A673 (cell line): ENCODE measurements at regions not wholly inside any gene's neighbourhood (a gene's known extent, or its start where the extent isn't known, plus 50 kb on each side); places are given as distances from the start of the nearest gene placed in this dataset.

Experiments used
- BruUV-seq: library from RNA; stranded (reverse); fragments of 400-500 nt; replicated peaks from 2 replicates; lab custom pipeline; 2021; lab: Mats Ljungman, UMichigan
- CTCF ChIA-PET: fragments of 300-600 bp; sonication (Branson Sonifier 250); formaldehyde crosslinking; loops from one replicate; lab custom pipeline; 2022; ENCODE audit warnings: antibody characterized with exemption; lab: Charles Lee
- POLR2A ChIA-PET: fragments of 300-600 bp; sonication (Branson Sonifier 250); formaldehyde crosslinking; loops from one replicate; lab custom pipeline; 2022; ENCODE audit warnings: antibody characterized with exemption; ENCODE audit not compliant: low non-redundant PET; lab: Charles Lee
- DNase-seq: peaks from one replicate; pipeline ENCODE4 v3.0.0-alpha.2; 2015; ENCODE audit warnings: low spot score
- H3K27ac ChIP-seq: fragments of 200-600 bp; sonication (generic); 2 replicates; pipeline ENCODE4 v1.5.1; 2016; ENCODE audit warnings: mixed run types, low read depth, mild to moderate bottlenecking, mixed read lengths, antibody characterized with exemption, low read length; ENCODE audit not compliant: poor library complexity, severe bottlenecking
- H3K27me3 ChIP-seq: fragments of 200-600 bp; sonication (generic); replicated peaks from 2 replicates; pipeline ENCODE4 v1.6.1; 2017; ENCODE audit warnings: mixed run types, low read depth, mild to moderate bottlenecking, mixed read lengths, antibody characterized with exemption, low read length; ENCODE audit not compliant: insufficient read depth, poor library complexity
- H3K36me3 ChIP-seq: fragments of 200-600 bp; sonication (generic); 2 replicates; pipeline ENCODE4 v1.6.1; 2016; ENCODE audit warnings: mixed run types, mild to moderate bottlenecking, mixed read lengths, antibody characterized with exemption, low read length; ENCODE audit not compliant: insufficient read depth, poor library complexity, severe bottlenecking
- H3K4me1 ChIP-seq: fragments of 200-600 bp; sonication (generic); 2 replicates; pipeline ENCODE4 v1.6.1; 2017; ENCODE audit warnings: mixed run types, mild to moderate bottlenecking, mixed read lengths, antibody characterized with exemption, low read length; ENCODE audit not compliant: insufficient read depth, poor library complexity, severe bottlenecking
- H3K4me3 ChIP-seq: fragments of 200-600 bp; sonication (generic); 2 replicates; pipeline ENCODE4 v1.5.1; 2016; ENCODE audit warnings: low read depth, mixed run types, mild to moderate bottlenecking, mixed read lengths, low read length; ENCODE audit not compliant: poor library complexity, severe bottlenecking
- H3K9me3 ChIP-seq: fragments of 200-600 bp; sonication (generic); 2 replicates; pipeline ENCODE4 v1.6.1; 2016; ENCODE audit warnings: mixed run types, low read depth, mild to moderate bottlenecking, mixed read lengths, antibody characterized with exemption, low read length; ENCODE audit not compliant: poor library complexity, severe bottlenecking
- CTCF ChIP-seq: fragments of 300-800, 200-600 bp; sonication (generic); conservative IDR thresholded peaks from 2 replicates; pipeline ENCODE4 v1.5.1; 2017; ENCODE audit warnings: low read depth, mild to moderate bottlenecking, antibody characterized with exemption, low read length, moderate library complexity, mixed read lengths
- EZH2 ChIP-seq: fragments of 200-600 bp; sonication (generic); IDR thresholded peaks from 2 replicates; pipeline ENCODE4 v1.6.1; 2017; ENCODE audit warnings: borderline replicate concordance, low read depth, mild to moderate bottlenecking, mixed read lengths, antibody characterized with exemption, low read length; ENCODE audit not compliant: poor library complexity, severe bottlenecking
- intact Hi-C: fragments of 100-400 bp; cut with micrococcal nuclease; formaldehyde crosslinking; loops from one replicate; pipeline ENCODE4 v1.10.0; 2022; ENCODE audit not compliant: unreplicated experiment

GRCh38 chr5:35341189-35341588 is 110.9 kb upstream of the PRLR start:
- DNase-seq: no peak
- Histone ChIP-seq H3K4me3 (no peak overlapping the region), H3K27ac (no peak overlapping the region), H3K9me3 (no peaks in the 10 kb centered on the region), H3K36me3 (no peaks in the 10 kb centered on the region), H3K27me3 (no peaks in the 10 kb centered on the region), H3K4me1 (no peaks in the 10 kb centered on the region)
- POLR2A ChIA-PET: no interaction called here
- no TSS peak for BruUV-seq
- CTCF ChIA-PET: no interaction called here
- TF ChIP-seq CTCF: no peak
- TF ChIP-seq EZH2: no peak
- intact Hi-C loops: loop anchor here (10.0 kb wide), 1 partner anchor 246 kb away; no protein-coding TSS in a partner anchor

- H3K4me3 ChIP-seq: no peak overlapping the region
- ChIA-PET CTCF (no interaction called here), POLR2A (no interaction called here)
- intact Hi-C loops: loop anchor here (10.0 kb wide), 1 partner anchor 245 kb away; no protein-coding TSS in a partner anchor
- no TSS peak for BruUV-seq
- no peaks in the 10 kb centered on the region for H3K9me3 ChIP-seq
- TF ChIP-seq EZH2 (no peak), CTCF (no peak)
- no peak overlapping the region for H3K27ac ChIP-seq
- H3K27me3 ChIP-seq: no peaks in the 10 kb centered on the region
- no peaks in the 10 kb centered on the region for H3K4me1 ChIP-seq
- no peak for DNase-seq
- no peaks in the 10 kb centered on the region for H3K36me3 ChIP-seq
Observed at GRCh38 chr5:35339616-35340100, 109.4 kb upstream of the PRLR start.

- no peaks in the 10 kb centered on the region for H3K9me3 ChIP-seq
- no peak for DNase-seq
- BruUV-seq: no TSS peak
- no peak overlapping the region for H3K27ac ChIP-seq
- no peak for TF ChIP-seq CTCF
- no peak for TF ChIP-seq EZH2
- H3K4me3 ChIP-seq: no peak overlapping the region
- no peaks in the 10 kb centered on the region for H3K36me3 ChIP-seq
- intact Hi-C loops: no loop called here
- no peaks in the 10 kb centered on the region for H3K4me1 ChIP-seq
- CTCF ChIA-PET: no interaction called here
- H3K27me3 ChIP-seq: no peaks in the 10 kb centered on the region
- POLR2A ChIA-PET: no interaction called here
Observed at GRCh38 chr5:35339006-35339405, 108.7 kb upstream of the PRLR start.
